Aorta (tissue), 5 donors: ENCODE measurements at regions not wholly inside any gene's neighbourhood (a gene's known extent, or its start where the extent isn't known, plus 50 kb on each side); places are given as distances from the start of the nearest gene placed in this dataset.
"Not testable (repeated sequence)": the region's sequence is repeated elsewhere in the genome, so short reads cannot be mapped to it uniquely, and the experiment has no call there.

Experiments
- ATAC-seq: fragments of 200-7000 bp; cut with Tn5 transposase; one replicate; pipeline ENCODE4 v1.9.1; 2022; ENCODE audit warnings: moderate library complexity; ENCODE audit not compliant: low FRiP score
- DNase-seq, 2 donors: peaks; one replicate each; pipeline ENCODE4 v3.0.0-alpha.2; 2020
- H3K27ac ChIP-seq, 2 donors: one replicate each; pipeline ENCODE4 v1.5.1; 2013; ENCODE audit warnings: low read length in 2 of 2, mild to moderate bottlenecking in 2 of 2, moderate library complexity in 2 of 2, control low read depth in 1 of 2, inconsistent platforms in 1 of 2, low read depth in 1 of 2
- H3K27me3 ChIP-seq, 2 donors: one replicate each; pipeline ENCODE4 v1.6.1; 2013; ENCODE audit warnings: control low read depth in 1 of 2, low read length in 1 of 2, mild to moderate bottlenecking in 1 of 2, moderate library complexity in 1 of 2; ENCODE audit not compliant: insufficient read depth in 2 of 2, control insufficient read depth in 1 of 2
- H3K36me3 ChIP-seq, 2 donors: one replicate each; pipeline ENCODE4 v1.6.1; 2013; ENCODE audit warnings: control low read depth in 1 of 2, low read length in 1 of 2, mild to moderate bottlenecking in 1 of 2; ENCODE audit not compliant: insufficient read depth in 2 of 2, control insufficient read depth in 1 of 2
- H3K4me1 ChIP-seq, 2 donors: one replicate each; pipeline ENCODE4 v1.6.1; 2013; ENCODE audit warnings: low read length in 2 of 2, control low read depth in 1 of 2, mild to moderate bottlenecking in 1 of 2, moderate library complexity in 1 of 2; ENCODE audit not compliant: insufficient read depth in 2 of 2, control insufficient read depth in 1 of 2
- H3K4me3 ChIP-seq, 2 donors: one replicate each; pipeline ENCODE4 v1.5.1; 2013; ENCODE audit warnings: low read length in 2 of 2, control low read depth in 1 of 2, mild to moderate bottlenecking in 1 of 2
- H3K9me3 ChIP-seq: one replicate; pipeline ENCODE4 v1.6.1; 2013; ENCODE audit warnings: mild to moderate bottlenecking, low read length; ENCODE audit not compliant: control insufficient read depth
- WGBS, 2 donors: extraction: QIAGEN DNeasy Blood & Tissue Kit; methylation state at CpG; one replicate each; pipeline ENCODE4 v1.1.7; 2013; 5-methylcytosine and 5-hydroxymethylcytosine counted together
- intact Hi-C, 2 donors: fragments of 100-400 bp; cut with DNase I; formaldehyde crosslinking; loops; one replicate each; pipeline versions ENCODE4 v1.14.2 to v1.15.0; 2022
- donor health status: healthy with polysubstance abuse.
- donor health status: Bipolar disorder and iron deficiency.
- donor health status: DM: no; HTN: no; CAD: no.
- donor health status: DM: no; HTN: no; CAD: no.
- donor health status: DM: yes; HTN: yes; CAD: no.

DNA sequence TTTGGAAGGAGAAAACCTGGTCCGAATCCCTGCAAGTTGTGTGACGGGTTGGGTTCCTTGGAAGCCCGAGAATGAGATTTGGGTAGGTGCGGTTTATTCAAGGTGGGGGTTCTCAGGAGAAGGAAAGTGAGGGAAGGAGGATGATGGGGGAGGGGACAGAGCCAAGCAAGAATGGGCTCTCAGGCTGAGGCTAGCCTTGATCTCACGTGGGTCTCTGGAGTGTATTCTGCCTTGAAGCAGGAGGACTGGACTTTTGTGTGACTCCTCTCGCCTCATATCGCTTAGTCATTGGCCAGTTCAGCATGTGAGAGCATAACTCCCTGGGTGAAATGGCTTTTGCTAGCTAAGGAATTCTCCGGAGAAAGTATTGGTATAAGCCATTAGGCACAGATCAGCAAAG, 120.9 kb downstream of the NPIPA7 start:
- DNase-seq, H3K27ac ChIP-seq, H3K9me3 ChIP-seq, intact Hi-C loops, H3K4me3 ChIP-seq, H3K36me3 ChIP-seq, ATAC-seq, H3K4me1 ChIP-seq, H3K27me3 ChIP-seq: not testable (repeated sequence)
- WGBS, 2 donors = no CpG with 5 or more reads among the region's 8 CpGs

DNA sequence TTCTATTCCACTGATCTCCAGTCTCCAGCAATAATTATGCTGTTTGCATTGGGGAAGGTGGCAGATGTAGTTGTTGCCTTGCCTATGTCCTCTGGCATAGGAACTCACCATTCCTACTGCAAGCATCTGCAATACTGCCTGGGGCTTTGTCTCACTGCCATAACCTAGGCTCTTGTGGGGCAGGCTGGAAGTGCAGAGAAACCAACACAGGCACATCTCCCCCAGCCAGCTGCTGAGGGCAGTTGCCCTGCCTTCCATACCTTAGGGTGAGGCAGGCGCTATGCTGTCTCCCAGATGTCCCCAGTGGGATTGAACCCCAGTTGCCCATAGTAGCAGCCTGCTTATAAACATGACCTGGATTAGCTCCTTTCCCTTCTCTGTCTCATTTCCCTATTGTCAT, 128.1 kb downstream of the NPIPA7 start:
- H3K27me3 ChIP-seq, DNase-seq, ATAC-seq, H3K4me1 ChIP-seq, intact Hi-C loops, H3K4me3 ChIP-seq, H3K9me3 ChIP-seq, H3K36me3 ChIP-seq, H3K27ac ChIP-seq: not testable (repeated sequence)
- no CpG with 5 or more reads among the region's 1 CpG for WGBS, 2 donors

DNA sequence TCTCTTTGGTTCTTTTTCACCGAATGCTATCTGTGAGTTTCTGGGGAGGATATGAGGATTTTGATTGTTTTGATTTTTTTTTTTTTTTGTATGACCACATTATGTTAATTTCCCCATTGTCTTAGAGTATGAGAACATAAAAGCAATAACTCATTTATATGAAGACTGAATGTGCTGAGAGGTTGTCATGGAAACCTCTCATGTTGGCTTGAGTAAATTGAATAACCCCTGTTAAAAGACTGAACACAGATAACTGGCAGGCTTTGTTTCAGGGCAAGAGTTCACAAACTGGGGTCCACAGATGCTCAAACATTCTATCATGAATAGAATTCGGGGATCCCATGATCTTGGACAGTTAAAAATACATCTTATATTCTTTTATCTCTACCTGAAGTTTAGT, 129.4 kb downstream of the NPIPA7 start:
- DNase-seq, H3K36me3 ChIP-seq, H3K27me3 ChIP-seq, intact Hi-C loops, H3K4me3 ChIP-seq, H3K9me3 ChIP-seq, ATAC-seq, H3K27ac ChIP-seq, H3K4me1 ChIP-seq: not testable (repeated sequence)
- WGBS, 2 donors = no CpG with 5 or more reads among the region's 2 CpGs

DNA sequence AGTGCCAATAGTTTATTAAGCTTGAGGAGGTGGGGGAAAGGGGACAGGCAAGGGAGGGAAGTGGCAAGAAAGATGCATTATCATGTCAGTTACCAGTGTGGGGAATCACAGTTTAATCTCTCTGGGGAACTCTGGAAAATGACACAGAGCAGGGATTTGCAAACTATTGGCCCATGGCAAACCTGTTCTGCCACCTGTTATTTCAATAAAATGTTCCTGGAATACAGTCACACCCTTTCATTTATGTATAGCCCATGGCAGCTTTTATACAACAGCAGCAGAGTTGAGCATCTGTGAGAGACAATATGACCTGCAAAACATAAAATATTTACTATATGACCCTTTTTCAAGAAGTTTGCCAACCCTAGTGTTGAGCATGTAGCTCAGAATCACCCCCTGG, 140.5 kb downstream of the NPIPA7 start:
- H3K4me3 ChIP-seq, ATAC-seq: not testable (repeated sequence)

DNA sequence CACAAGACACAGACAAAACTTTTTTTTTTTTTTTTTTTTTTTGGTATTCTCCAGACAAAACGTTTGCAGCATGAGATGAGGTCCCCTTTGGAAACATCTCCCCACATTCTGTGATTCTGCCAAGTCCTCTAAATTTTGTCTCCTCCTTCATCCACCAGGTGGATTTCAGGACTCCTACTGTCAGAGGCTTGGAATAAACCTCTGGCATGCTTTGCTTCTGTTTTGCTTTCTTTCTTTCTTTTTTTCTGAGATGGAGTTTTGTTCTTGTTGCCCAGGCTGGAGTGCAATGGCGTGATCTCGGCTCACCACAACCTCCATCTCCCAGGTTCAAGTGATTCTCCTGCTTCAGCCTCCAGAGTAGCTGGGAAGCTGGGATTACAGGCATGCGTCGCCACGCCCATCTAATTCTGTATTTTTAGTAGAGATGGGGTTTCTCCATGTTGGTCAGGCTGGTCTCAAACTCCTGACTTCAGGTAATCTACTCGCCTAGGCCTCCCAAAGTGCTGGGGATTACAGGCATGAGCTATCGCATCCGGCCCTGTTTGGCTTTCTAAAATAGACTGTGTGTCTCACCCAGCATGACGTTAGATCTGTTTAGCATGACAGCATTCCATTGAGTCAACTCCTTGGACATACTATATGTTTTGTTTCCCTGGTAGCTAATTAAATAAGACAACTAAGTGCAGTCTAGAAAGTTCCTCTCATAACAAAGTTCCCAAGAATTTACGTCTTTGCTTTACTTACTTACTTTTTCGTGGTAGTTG, 142.5 kb downstream of the NPIPA7 start:
- H3K27ac ChIP-seq, ATAC-seq, H3K9me3 ChIP-seq, H3K4me3 ChIP-seq, H3K36me3 ChIP-seq, intact Hi-C loops, H3K27me3 ChIP-seq, DNase-seq, H3K4me1 ChIP-seq: not testable (repeated sequence)
- 41% methylated on average over 2 of the region's 12 CpGs; no CpG with 5 or more reads in 1 of the 2 donors for WGBS, 2 donors

More for the DNA sequence above, 140.5 kb downstream of the NPIPA7 start:
- H3K4me1 ChIP-seq, H3K27me3 ChIP-seq, H3K9me3 ChIP-seq, H3K27ac ChIP-seq, H3K36me3 ChIP-seq, DNase-seq, intact Hi-C loops: not testable (repeated sequence)

DNA sequence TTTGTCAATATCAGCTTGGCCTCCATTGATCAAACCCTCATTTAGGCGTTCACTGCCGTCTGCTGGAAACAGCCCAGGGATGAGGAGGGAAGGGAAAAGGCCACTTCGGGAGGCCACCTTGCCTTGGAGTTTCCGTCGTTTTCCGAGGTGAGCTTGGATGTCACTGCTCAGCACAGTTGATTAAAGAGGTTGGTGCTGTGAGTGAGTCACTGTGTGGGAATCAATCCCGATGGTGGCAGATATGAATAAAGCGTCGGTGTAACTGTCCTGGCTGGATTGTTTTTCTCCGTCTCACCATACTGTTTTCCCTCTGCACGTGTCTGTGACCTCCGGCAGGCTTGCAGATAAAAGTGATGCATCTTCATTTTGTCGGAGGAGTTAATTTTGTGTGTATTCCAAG, 148.1 kb downstream of the NPIPA7 start:
- intact Hi-C loops, ATAC-seq, H3K27ac ChIP-seq, H3K36me3 ChIP-seq, H3K4me1 ChIP-seq, DNase-seq, H3K4me3 ChIP-seq, H3K9me3 ChIP-seq, H3K27me3 ChIP-seq: not testable (repeated sequence)
- WGBS, 2 donors = 78% methylated on average over 6 of the region's 13 CpGs; no CpG with 5 or more reads in 1 of the 2 donors

DNA sequence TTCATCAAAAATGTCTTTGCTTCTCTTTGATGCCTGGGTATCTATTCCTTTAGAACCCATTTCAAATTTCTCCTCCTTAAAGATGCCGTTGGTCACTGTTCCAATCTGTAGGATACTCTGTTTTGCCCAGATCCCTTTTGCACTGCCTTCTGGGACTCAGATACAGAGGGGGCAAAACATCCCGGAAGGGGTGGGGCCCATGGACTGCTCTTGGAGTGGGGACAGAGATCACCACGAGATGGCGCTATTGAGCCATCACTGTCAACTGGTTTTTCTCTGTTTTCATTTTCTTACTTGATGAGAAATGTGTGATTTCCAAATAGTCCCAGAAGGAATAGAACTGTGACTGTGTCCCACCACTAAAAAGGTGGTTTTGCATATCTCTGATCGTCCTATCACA, 151.8 kb downstream of the NPIPA7 start:
- intact Hi-C loops, DNase-seq, H3K36me3 ChIP-seq, H3K27ac ChIP-seq, H3K9me3 ChIP-seq, ATAC-seq, H3K4me1 ChIP-seq, H3K27me3 ChIP-seq, H3K4me3 ChIP-seq: not testable (repeated sequence)
- 31 to 39% methylated on average over 1 of the region's 5 CpGs for WGBS, 2 donors

DNA sequence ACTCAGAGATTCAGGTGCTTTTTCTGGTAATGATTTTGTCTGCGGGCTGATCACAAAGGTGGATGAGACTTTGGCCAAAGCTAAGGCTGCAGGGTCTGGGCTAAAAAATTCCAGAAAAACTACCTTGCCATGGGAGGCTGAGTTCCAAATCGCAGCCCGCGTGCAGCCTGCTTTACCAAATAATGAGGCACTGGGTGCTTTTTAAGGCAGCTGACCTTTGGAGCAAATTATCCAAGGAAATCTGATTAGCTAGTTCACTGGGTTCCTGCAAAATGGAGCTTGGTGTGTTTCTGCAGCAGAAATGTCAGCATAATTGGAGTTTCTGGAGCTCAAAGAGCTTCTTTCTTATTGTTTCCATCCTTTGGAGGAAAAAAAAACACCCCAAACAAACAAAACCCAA, 156.6 kb downstream of the NPIPA7 start:
- H3K9me3 ChIP-seq, H3K4me3 ChIP-seq, H3K27ac ChIP-seq, ATAC-seq, intact Hi-C loops, DNase-seq, H3K27me3 ChIP-seq, H3K4me1 ChIP-seq, H3K36me3 ChIP-seq: not testable (repeated sequence)
- WGBS, 2 donors = 78 to 87% methylated on average over 3 of the region's 4 CpGs

DNA sequence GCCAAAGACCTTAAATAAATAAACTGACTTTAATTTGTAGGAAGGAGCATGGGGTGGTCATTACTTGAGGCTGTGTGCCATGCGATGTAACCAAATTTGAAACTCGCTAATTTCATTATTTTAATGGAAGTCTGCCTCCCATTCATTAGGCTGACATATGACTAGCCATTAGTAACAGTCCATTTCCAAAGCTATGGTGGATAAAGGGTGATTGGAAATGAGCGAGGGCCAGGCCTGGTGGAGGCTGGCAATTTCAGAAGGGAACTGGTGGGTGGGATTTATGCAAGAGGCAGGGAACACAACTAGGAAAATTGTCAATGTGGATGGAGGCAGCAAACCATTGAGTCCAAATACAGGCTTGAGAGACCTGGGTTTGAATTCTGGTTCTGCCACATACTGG, 157.2 kb downstream of the NPIPA7 start:
- H3K9me3 ChIP-seq, ATAC-seq, H3K36me3 ChIP-seq, H3K4me3 ChIP-seq, H3K27me3 ChIP-seq, DNase-seq, H3K4me1 ChIP-seq, H3K27ac ChIP-seq, intact Hi-C loops: not testable (repeated sequence)
- WGBS, 2 donors = 87 to 88% methylated on average over 3 of the region's 3 CpGs
